Activated T-helper 1 cell treated with anti-CD3 and anti-CD28 coated beads, Interleukin-2, amount 50 U/mL, for 16 hours (primary cell): ENCODE measurements at regions not wholly inside any gene's neighbourhood (a gene's known extent, or its start where the extent isn't known, plus 50 kb on each side); places are given as distances from the start of the nearest gene placed in this dataset.
"Not testable (repeated sequence)": the region's sequence is repeated elsewhere in the genome, so short reads cannot be mapped to it uniquely, and the experiment has no call there.

Experiments
- DNase-seq, 2 donors: peaks; one replicate each; pipeline ENCODE4 v3.0.0-alpha.2; 2020; ENCODE audit warnings: low read depth in 1 of 2, low spot score in 1 of 2

DNA sequence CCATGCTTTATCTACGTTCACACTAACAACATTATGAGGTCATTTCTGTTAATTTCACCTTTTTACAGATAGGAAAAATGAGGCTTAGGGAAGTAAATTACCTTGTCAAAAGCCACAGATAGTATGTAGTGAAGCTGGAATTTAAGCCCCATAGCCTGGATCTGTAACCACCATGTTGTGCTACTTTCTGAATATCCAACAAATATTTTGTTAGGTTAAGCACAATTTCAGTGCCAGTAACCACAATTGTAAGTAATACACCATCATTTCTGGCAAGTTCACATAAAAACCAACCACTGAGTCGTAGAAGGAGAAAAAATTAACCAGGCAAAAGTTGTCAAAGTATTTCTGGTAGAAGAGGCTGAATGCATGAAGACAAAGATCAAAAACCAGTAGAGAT is 593.1 kb upstream of the CAMK1G start:
- DNase-seq: no peak

DNA sequence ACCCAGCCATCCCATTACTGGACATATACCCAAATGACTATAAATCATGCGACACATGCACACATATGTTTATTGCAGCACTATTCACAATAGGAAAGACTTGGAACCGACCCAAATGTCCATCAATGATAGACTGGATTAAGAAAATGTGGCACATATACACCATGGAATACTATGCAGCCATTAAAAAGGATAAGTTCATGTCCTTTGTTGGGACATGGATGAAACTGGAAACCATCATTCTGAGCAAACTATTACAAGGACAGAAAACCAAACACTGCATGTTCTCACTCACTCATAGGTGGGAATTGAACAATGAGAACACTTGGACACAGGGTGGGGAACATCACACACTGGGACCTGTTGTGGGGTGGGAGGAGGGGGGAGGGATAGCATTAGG is 586.5 kb upstream of the CAMK1G start:
- DNase-seq: not testable (repeated sequence)

DNA sequence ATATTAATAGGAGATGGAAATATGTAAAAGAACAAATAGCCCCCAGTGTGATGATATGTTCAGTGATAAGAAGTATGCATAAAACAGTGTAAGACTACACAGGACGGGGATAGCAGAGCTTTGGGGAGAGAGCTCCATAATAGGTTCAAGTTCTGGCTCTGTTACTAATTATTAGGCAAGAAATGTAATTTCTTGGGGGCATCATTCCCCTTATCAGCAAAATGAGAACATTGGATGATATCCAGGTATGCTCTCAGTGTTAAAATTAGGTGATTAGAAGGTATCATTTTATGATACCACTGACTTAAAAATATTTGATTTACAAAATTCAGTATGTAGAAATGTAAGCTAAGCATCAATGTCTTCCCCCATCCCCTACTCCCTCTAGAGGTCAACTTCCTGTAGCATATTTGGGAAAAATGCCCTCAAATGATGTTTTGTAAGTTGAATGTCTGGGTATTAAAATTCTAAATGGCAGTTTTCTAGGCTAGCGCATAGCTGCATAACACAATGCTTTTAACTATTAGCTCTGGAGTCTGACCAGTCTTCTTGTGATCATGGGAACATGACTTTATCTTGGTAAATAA is 585.7 kb upstream of the CAMK1G start:
- no peak for DNase-seq

DNA sequence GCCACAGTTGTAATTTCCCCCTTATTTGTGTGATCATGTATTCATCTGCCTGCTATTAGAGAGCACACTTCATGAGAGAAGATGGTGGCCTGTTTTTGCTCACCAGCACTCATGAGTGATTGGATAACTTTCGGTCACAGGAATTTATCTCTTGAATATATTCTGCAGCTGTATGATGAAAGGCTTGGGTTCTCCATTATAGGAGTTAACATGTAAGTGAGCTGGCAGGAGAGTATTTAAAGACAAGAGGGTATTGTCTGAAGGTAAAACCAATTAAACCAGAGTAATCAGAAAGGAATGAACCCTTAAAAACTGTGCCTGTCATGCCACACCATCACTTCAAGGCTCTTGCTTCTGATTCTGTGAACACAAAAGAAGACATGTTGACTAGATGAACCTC is 574.9 kb upstream of the CAMK1G start:
- no peak for DNase-seq

DNA sequence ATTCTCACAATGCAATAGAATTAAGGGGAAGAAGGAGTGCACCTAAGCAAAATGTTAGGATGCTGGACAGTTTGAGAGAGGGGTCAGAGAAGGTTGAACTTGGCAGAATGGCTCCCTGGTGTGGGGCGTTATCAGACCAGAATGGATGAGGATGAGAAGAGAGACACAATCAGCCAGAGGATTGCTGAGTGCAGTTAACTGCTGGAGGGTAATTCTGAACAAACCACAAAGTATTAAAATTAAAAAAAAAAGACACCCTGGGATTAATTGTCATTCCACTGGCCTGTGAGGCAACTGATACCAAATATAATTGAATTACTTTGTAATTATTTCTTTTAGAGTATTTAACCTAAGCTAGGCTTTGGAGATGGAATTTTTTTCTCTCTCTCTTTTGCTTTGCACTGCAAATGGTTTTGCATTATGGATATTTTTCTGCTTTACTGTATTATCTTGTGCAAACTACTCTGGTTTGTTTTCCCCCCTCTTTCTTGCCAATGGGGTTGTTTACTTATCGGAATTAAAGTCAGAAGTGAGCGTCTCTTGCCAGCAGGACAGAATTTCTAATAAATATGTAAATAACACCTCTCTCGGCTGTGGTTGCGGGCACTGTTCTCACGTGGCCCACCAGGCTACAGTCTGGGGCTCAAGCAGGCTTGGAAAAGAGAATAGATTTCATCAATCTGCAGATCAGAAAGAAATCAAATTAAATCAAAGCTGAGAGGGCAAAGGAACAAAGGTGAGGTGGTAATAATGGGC is 572.9 kb upstream of the CAMK1G start:
- DNase-seq: no peak

DNA sequence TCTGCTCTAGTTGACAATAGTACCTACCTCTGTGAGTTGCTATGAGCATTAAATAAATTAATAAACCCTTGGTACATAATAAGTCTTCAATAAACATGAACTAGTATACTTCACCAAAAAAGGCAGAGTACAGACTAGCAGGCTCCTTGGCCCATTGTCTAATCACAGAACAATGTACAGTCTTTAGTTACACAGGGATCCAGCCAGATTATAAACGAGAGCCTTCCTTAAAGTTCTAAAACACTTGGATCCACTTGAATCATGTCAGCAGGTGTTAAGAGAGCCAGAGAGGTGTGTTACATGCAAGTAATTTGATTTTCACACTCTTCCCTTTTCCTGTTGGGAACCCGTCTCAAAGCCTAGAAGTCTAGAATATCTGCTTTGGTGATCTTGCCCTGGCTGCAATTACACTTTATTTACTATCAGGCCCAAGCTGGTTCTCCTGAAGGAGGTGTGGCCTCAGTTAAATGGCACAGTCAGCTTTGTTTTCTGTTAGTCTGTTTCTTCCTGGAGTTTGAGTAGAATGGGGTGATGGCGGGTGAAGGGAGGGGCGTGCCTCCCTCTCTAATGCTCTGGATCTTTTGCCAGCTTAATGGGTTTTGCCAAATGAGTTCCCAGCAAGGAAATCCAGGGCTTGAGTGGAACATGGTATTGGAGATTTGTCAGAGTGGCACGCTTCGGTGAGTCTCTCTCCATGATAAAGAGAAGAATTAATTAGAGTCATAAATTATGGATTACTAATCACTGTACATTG is 570.9 kb upstream of the CAMK1G start:
- DNase-seq: no peak

DNA sequence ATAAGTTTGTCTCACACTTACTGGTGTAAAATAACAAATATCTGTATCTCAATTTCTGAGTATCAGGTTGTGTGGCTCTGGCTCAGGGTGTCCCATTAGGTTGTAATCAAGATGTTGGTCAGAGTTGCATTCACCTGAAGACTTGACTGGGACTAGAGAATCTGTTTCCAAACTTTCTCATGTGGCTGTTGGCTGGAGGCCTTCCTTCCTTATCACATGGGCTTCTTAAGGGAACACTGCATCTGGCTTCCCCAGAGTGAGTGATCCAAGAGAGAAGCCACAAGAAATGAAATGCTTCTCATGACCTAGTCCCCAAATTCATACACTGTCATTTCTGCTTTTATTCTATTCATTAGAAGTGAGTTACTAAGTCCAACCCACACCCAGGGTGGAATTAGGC is 568.4 kb upstream of the CAMK1G start:
- no peak for DNase-seq

DNA sequence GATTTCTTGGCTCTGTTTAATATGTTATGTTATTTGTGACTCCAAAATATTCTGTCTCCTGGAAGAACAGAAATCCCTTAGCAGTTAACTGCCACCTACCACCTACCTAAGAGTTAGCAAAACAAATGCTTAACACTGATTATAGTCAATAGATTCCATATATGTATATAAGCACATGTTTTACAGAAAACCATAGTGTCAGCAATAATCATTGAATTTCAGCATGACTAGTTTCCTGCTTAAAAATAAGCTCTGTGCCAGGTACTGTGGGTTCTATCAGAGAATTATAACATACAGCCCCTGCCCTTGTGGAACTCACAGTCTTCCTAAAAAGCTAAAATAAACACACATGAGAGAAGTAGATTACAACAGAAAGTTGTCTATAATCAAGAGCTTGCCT is 561.9 kb upstream of the CAMK1G start:
- DNase-seq: no peak

DNA sequence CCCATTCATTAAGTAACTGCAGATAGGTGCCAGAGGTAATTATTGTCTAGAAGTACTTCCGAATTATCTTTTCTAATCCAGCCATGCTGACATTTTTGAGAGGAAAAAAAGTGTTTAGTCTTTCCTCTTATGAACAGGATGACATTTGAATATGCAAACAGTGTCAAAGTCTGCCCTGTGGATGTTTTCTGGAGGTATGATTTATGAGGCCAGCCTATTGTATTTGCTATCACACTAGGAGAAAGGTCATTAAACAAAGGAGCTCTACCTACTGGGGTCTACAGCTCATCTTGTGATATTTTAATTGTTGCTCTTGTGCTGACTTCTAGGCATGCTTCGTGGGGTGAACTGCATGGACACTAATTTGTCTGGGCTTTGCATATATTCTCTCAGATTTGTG is 559.7 kb upstream of the CAMK1G start:
- no peak for DNase-seq

DNA sequence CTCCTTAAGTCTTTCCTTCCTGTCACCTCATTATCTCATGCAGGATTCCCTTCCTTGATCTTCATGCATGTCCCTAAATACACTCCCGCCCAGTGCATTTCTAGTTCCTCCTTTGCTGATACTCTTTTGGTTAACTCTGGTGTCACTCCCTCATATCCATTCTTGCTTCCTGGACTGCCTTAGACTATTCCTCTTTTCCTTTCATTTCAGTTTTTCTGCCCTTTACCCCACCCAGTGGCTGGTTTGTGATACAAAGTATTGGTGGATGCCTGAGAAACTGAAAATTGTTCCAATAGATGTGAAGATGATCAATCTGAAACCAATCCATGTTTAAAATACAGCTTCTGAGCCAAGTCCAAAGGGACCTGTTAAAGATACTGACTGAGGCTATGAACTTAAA is 553.8 kb upstream of the CAMK1G start:
- no peak for DNase-seq

DNA sequence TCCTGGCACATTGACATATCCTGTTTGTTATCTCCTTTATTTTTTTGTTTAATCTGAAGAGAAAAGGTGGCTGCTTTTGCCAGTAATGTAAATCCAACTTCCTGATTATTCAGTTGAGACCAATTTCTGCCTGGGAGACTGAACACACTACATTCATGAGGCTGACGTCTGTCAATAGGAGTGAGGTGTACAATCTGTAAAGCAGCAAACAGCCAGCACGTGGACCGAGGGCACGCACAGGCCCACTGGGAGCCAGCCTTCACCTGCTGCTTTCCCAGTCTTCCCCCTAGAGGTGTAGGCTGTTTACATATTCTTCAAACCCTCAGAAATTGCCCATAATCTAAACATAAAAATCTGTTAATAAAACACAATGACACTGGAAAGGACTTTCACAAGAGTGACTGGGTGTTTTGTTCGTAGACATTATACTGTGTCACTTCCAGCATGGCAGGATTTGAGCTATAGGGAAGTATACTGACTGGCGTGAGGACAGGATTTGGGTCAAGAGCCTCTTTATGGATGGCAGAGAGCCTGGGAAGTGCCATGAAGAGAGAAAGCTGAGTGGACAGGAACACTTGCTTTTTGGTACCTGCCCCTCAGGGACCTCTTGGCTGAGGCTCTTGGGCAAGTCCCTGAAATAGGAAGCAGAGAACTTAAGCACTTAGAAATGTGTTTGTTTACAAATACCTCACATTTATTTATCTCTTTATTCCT is 552.9 kb upstream of the CAMK1G start:
- no peak for DNase-seq

DNA sequence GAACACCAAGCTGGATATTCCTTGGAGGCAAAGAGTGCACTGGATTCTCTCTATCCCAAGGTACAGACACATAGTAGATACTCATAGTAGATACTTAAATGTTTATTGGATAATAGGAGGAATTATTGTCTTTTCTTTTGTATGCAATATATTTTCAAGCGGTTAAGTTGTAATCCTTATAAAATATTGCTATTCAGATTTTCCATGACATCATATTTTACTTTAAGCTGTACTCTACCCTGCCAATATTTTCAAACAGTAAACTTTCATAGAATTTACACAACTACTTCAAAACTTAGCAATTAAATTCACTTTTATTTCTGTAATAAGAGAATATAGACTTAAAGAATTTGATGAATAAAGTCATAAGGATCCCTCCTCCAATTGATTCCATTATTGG is 546.5 kb upstream of the CAMK1G start:
- no peak for DNase-seq

DNA sequence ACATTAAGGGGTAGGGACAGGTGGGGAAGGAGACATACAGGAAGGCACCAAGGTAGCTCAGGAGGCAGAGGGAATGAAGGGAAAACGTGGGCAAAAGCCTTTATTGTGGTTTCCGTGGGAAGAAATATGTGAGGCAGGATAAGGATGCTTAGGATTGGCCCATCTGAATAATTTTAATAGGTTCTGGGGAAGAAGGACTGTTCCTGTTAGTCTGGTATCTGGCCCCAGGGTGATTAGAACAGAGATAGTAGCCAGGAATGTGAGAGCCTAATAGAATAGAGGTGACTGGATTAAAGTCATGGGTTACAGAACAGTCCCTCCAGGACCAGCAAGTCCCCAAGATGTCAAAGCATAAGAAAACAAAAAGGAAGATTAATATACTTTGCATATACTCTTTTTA is 545.2 kb upstream of the CAMK1G start:
- DNase-seq: no peak

DNA sequence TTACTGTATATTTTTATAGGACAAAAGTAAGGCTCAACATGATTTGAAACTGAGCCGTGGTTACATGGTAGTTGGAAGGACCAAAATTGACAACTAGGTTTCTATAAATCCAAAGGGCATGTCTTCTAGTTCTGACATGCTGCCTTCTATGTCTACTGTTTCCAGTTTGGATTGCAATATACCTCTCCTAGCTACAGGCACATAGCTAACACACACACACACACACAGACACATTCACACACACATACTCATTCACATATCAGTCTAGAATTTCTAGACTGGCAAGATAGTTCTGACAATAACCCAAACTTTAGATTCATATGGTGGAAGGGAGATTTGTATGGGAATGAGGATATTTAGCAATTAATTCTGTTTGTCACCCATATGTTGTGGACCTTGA is 544.8 kb upstream of the CAMK1G start:
- no peak for DNase-seq

DNA sequence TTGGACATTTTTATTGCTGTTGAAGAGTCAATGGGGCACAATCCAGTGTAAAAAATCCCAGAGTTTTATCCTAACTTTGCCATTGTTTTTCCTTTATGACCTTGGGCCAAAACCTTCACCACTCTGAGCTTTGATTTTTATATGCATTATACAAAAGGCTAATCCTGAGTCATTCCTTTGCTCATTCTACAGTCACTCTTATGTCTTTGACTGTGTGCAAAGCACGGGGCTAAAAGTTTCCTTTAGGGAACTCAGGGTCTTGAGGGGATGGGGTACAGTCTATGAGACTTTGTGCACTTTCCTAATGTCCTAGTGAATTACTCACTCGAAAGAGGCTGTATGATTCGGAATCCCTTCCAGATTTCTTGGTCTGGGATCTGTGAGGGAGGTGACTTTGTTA is 543.2 kb upstream of the CAMK1G start:
- DNase-seq: no peak

DNA sequence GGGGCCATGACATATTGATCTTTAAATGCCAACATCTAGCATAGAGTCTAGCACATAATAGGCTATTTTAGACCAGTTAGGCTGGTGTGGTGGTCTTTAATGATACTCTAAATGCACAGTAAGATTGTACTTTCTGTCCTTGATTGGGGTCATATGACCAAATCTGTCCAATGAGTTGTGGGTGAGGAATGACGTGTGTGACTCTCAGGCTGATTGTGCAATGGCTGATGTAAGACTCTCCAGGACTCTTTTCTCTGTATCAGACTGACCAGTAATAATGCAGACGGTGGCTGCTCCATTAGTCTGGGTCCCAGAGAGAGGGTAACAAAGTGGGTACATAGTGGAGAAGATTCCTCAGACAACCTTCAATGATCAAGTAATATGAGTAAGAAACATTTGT is 541.6 kb upstream of the CAMK1G start:
- DNase-seq: no peak

DNA sequence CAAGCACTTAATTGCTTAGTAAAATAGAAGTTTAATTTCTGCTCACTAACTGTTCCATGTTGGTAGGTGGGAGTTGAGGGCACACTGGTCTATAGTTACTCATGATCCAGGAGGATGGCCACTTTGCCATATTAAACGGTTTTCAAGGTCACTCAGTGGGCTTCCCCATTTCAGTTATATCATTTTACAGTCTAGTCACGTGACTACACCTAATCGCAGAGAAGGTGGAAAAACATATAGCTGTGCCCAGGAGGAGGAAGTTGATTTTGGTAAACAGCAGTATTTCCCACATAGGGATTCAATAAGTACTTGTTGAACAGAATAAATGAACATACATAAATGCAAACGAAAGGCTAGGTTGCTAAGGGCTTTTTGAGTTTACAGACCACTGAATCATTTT is 541.1 kb upstream of the CAMK1G start:
- DNase-seq: no peak

DNA sequence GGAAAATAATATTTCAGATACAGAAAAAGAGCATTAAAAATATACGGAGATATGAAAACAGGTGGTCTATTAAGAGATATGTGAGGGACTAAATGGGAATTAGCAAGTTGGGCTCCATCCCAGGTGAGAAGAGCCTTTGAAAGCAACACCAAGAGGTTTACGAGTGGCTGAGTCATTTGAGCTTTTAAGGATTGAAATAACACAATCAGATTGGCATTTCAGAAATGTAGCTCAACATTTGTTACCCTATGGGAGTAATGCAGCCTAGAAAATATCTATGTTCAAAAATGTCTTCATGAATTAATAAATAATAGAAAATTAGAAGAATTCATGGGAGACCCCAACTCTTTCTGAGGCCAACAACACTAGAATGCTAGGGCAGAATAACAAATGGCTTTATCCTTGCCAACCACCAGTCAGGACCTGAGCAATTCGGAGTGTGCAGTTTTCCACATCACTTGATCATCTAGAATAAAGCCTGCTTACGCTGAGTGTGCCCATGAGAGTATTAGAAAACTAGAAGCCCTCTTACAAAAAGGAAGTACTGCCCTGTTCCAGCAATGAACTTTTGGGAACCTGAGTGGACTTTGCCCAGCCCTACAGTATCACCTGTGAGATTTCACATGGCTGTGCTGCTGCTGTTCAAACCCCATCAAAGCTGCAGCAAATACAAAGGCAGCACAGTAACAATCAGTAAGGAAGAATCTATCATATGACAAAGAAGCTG is 538.0 kb upstream of the CAMK1G start:
- DNase-seq: no peak

DNA sequence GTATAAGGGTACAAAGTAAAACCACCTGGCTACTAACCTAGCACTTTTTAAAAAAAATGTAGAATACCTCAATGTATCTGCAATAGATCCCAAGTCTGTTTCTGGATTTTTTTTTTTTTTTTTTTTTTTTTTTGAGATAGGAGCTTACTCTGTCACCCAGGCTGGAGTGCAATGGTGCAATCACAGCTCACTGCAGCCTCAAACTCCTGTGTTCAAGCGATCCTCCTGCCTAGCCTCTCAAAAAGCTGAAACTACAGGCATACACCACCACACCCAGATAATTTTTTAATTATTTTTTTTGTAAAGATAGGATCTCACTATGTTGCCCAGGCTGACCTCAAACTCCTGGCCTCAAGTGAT is 537.5 kb upstream of the CAMK1G start:
- no peak for DNase-seq

DNA sequence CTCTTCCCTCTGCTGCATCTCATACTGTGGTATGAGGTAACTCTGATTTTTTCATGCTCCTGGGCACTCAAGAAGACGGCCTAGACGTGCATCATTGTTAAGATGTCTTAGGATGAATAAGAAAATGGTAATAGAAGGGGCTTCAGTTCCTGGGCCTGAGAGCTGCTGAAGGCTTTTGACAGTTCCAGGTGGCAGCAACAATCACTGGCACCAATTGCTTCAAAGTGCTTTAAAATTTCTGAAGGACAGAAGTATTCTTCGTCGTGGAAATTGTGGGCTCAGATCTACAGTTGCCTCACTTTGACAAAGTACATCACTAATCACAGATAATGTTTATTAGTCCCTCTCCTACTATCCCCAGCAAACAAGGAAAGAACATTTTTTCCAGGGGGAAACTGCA is 536.6 kb upstream of the CAMK1G start:
- no peak for DNase-seq

DNA sequence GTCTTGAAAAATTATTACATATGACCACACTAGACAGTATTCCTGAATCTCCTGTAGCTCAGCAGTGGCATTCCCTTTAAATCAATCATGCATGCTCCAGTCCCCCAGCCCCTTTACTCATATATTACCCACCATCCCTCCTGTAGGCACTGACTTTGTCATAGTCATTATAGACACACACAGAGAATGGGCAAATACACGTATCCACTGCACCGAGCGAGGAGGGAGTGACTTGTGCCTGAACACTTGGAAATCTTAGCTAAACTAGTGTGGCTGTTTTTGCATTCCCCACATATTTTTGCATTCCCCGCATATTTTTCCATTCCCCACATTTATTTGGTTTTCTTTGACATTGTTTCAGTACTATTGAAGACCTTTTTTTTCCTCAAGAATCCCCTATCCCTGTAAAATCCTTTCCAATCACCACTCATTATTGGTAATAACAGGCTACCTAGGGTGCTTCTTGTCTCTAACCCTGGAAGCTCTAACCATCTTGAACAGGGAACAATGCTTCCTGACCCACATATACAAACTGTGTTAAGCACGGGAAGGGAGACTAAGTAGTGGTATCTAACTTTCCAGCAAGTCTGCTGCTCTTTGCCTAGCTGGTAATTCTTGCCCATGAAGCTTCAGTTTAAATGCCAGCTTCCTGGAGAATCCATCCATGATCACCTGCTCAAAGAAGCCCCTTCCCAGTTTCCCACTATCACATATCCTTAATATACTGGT is 534.4 kb upstream of the CAMK1G start:
- DNase-seq: no peak
